IMR-90 (cell line): ENCODE measurements at regions not wholly inside any gene's neighbourhood (a gene's known extent, or its start where the extent isn't known, plus 50 kb on each side); places are given as distances from the start of the nearest gene placed in this dataset.

Experiments used
- ATAC-seq: fragments of 200-7000 bp; cut with Tn5 transposase; 2 replicates; pipeline ENCODE4 v1.9.1; 2020; ENCODE audit warnings: low read depth, mild to moderate bottlenecking, moderate library complexity
- BruUV-seq: library from RNA; stranded (reverse); fragments of 400-500 nt; replicated peaks from 2 replicates; lab custom pipeline; 2021; lab: Mats Ljungman, UMichigan
- CTCF ChIA-PET: fragments of 300-600 bp; formaldehyde crosslinking; extraction: SDS; loops from one replicate; lab custom pipeline; 2021; ENCODE audit warnings: antibody characterized with exemption; lab: Yijun Ruan, JAX
- POLR2A ChIA-PET: fragments of 300-600 bp; sonication (Branson Sonifier 250); formaldehyde crosslinking; loops from one replicate; lab custom pipeline; 2022; ENCODE audit warnings: antibody characterized with exemption; ENCODE audit not compliant: unreplicated experiment; lab: Charles Lee
- DNase-seq: peaks from one replicate; pipeline ENCODE4 v3.0.0; 2013
- H2AFZ ChIP-seq: replicated peaks from 2 replicates; pipeline ENCODE3; 2013; ENCODE audit warnings: low read length, mild to moderate bottlenecking; ENCODE audit not compliant: poor library complexity
- H2AK5ac ChIP-seq: 2 replicates; pipeline ENCODE4 v1.6.1; 2013; ENCODE audit warnings: low read depth, low read length, inconsistent platforms
- H2AK9ac ChIP-seq: replicated peaks from 2 replicates; pipeline ENCODE3; 2013; ENCODE audit warnings: mild to moderate bottlenecking, low read depth, low read length, moderate library complexity; ENCODE audit not compliant: poor library complexity
- H2BK120ac ChIP-seq: 2 replicates; pipeline ENCODE4 v1.6.1; 2013; ENCODE audit warnings: low read depth, low read length, inconsistent platforms
- H2BK15ac ChIP-seq: 3 replicates; pipeline ENCODE4 v1.6.1; 2013; ENCODE audit warnings: low read depth, low read length, inconsistent platforms
- H2BK20ac ChIP-seq: 2 replicates; pipeline ENCODE4 v1.6.1; 2013; ENCODE audit warnings: low read depth, mild to moderate bottlenecking, inconsistent platforms, low read length, moderate library complexity
- H2BK5ac ChIP-seq: 2 replicates; pipeline ENCODE4 v1.6.1; 2013; ENCODE audit warnings: mild to moderate bottlenecking, low read depth, low read length, inconsistent platforms; ENCODE audit not compliant: poor library complexity, severe bottlenecking
- H3K14ac ChIP-seq: replicated peaks from 2 replicates; pipeline ENCODE4 v1.6.1; 2013; ENCODE audit warnings: low read depth, low read length, inconsistent platforms
- H3K18ac ChIP-seq: 2 replicates; pipeline ENCODE4 v1.6.1; 2013; ENCODE audit warnings: low read depth, low read length, control low read depth
- H3K23ac ChIP-seq: 2 replicates; pipeline ENCODE4 v1.6.1; 2013; ENCODE audit warnings: low read depth, low read length, inconsistent platforms
- H3K27ac ChIP-seq: 2 replicates; pipeline ENCODE4 v1.5.1; 2013; ENCODE audit warnings: mild to moderate bottlenecking, control low read depth, low read length; ENCODE audit not compliant: insufficient read depth
- H3K27me3 ChIP-seq: 2 replicates; pipeline ENCODE4 v1.6.1; 2013; ENCODE audit warnings: low read length; ENCODE audit not compliant: control insufficient read depth, insufficient read depth
- H3K36me3 ChIP-seq: 2 replicates; pipeline ENCODE4 v1.6.1; 2013; ENCODE audit warnings: low read length, mixed read lengths; ENCODE audit not compliant: control insufficient read depth, insufficient read depth
- H3K4ac ChIP-seq: 2 replicates; pipeline ENCODE4 v1.6.1; 2013; ENCODE audit warnings: low read depth, low read length, inconsistent platforms
- H3K4me1 ChIP-seq: 2 replicates; pipeline ENCODE4 v1.6.1; 2013; ENCODE audit warnings: low read length, mixed read lengths; ENCODE audit not compliant: control insufficient read depth, insufficient read depth
- H3K4me2 ChIP-seq: 2 replicates; pipeline ENCODE4 v1.6.1; 2013; ENCODE audit warnings: low read depth, mild to moderate bottlenecking, control low read depth, low read length, moderate library complexity
- H3K4me3 ChIP-seq: 2 replicates; pipeline ENCODE4 v1.5.1; 2013; ENCODE audit warnings: low read depth, mild to moderate bottlenecking, control low read depth, low read length, moderate library complexity; ENCODE audit not compliant: insufficient read depth
- H3K56ac ChIP-seq: 2 replicates; pipeline ENCODE4 v1.6.1; 2013; ENCODE audit warnings: low read length, inconsistent platforms; ENCODE audit not compliant: insufficient read depth; ENCODE audit errors: extremely low read depth
- H3K79me1 ChIP-seq, 2 experiments: 2 replicates each; pipeline ENCODE4 v1.6.1; 2013; ENCODE audit warnings: low read length in 2 of 2, inconsistent platforms in 1 of 2, low read depth in 1 of 2
- H3K9ac ChIP-seq: 2 replicates; pipeline ENCODE4 v1.6.1; 2013; ENCODE audit warnings: low read depth, low read length, control low read depth
- H3K9me1 ChIP-seq: 2 replicates; pipeline ENCODE4 v1.6.1; 2013; ENCODE audit warnings: low read length, inconsistent platforms; ENCODE audit not compliant: insufficient read depth
- H3K9me3 ChIP-seq: 2 replicates; pipeline ENCODE4 v1.6.1; 2013; ENCODE audit warnings: low read length; ENCODE audit not compliant: control insufficient read depth, insufficient read depth
- H4K20me1 ChIP-seq: 2 replicates; pipeline ENCODE4 v1.6.1; 2013; ENCODE audit warnings: low read length, inconsistent platforms; ENCODE audit not compliant: insufficient read depth
- H4K5ac ChIP-seq: 2 replicates; pipeline ENCODE4 v1.6.1; 2013; ENCODE audit warnings: mild to moderate bottlenecking, low read depth, low read length, control low read depth
- H4K8ac ChIP-seq, 2 experiments: 2 replicates each; pipeline ENCODE4 v1.6.1; 2013; ENCODE audit warnings: low read depth in 2 of 2, low read length in 2 of 2, control low read depth in 1 of 2, inconsistent platforms in 1 of 2
- H4K91ac ChIP-seq: 2 replicates; pipeline ENCODE4 v1.6.1; 2013; ENCODE audit warnings: low read depth, low read length, inconsistent platforms; ENCODE audit not compliant: insufficient read depth
- BHLHE40 ChIP-seq: fragments of 150-350 bp; IDR thresholded peaks from 2 replicates; pipeline ENCODE4 v1.6.1; 2016; ENCODE audit warnings: mild to moderate bottlenecking, low read depth, low read length
- CEBPB ChIP-seq: IDR thresholded peaks from 2 replicates; pipeline ENCODE4 v1.6.1; 2012; ENCODE audit warnings: low read depth, low read length, improper control_type of control experiment
- CHD1 ChIP-seq: IDR thresholded peaks from 2 replicates; pipeline ENCODE4 v1.6.1; 2012; ENCODE audit warnings: low read depth, low read length, improper control_type of control experiment
- ELK1 ChIP-seq: fragments of 150-350 bp; IDR thresholded peaks from 2 replicates; pipeline ENCODE4 v1.6.1; 2016; ENCODE audit warnings: low read depth, mild to moderate bottlenecking, low read length, moderate library complexity, borderline replicate concordance
- FOS ChIP-seq: fragments of 150-350 bp; IDR thresholded peaks from 2 replicates; pipeline ENCODE4 v1.6.1; 2016; ENCODE audit warnings: low read depth, low read length
- MAFK ChIP-seq: IDR thresholded peaks from 2 replicates; pipeline ENCODE4 v1.6.1; 2012; ENCODE audit warnings: low read depth, low read length, improper control_type of control experiment
- MAZ ChIP-seq: IDR thresholded peaks from 2 replicates; pipeline ENCODE4 v1.6.1; 2012; ENCODE audit warnings: low read depth, mild to moderate bottlenecking, low read length, improper control_type of control experiment, moderate library complexity, borderline replicate concordance
- MXI1 ChIP-seq: IDR thresholded peaks from 2 replicates; pipeline ENCODE4 v1.6.1; 2012; ENCODE audit warnings: low read depth, mild to moderate bottlenecking, low read length, moderate library complexity, borderline replicate concordance
- NFE2L2 ChIP-seq: fragments of 150-350 bp; IDR thresholded peaks from 2 replicates; pipeline ENCODE4 v1.6.1; 2016; ENCODE audit warnings: low read depth, mild to moderate bottlenecking, low read length
- POLR2A ChIP-seq: IDR thresholded peaks from 2 replicates; pipeline ENCODE4 v1.6.1; 2012; ENCODE audit warnings: mild to moderate bottlenecking, low read depth, low read length
- RAD21 ChIP-seq: IDR thresholded peaks from 2 replicates; pipeline ENCODE4 v1.6.1; 2012; ENCODE audit warnings: low read length, improper control_type of control experiment
- RCOR1 ChIP-seq: IDR thresholded peaks from 2 replicates; pipeline ENCODE4 v1.6.1; 2012; ENCODE audit warnings: mild to moderate bottlenecking, low read length, improper control_type of control experiment; ENCODE audit not compliant: insufficient replicate concordance
- RFX5 ChIP-seq: IDR thresholded peaks from 2 replicates; pipeline ENCODE4 v1.8.0; 2012; ENCODE audit warnings: low read depth, mild to moderate bottlenecking, low read length, moderate library complexity
- SMC3 ChIP-seq: fragments of 150-350 bp; IDR thresholded peaks from 2 replicates; pipeline ENCODE4 v1.6.1; 2016; ENCODE audit warnings: low read depth, mild to moderate bottlenecking, antibody characterized with exemption, low read length, moderate library complexity
- WGBS, 2 experiments: methylation state at CpG; one replicate each; pipeline versions ENCODE4 v1.1.5 to v1.1.7; 2013; ENCODE audit warnings: missing lambda C conversion rate in 2 of 2; ENCODE audit not compliant: insufficient read length in 1 of 2; ENCODE audit errors: extremely low coverage in 2 of 2; 5-methylcytosine and 5-hydroxymethylcytosine counted together
- dilution Hi-C: fragments of 300-500 bp; cut with HindIII; formaldehyde crosslinking; loops from one replicate; pipeline ENCODE4 v1.14.3; 2018; ENCODE audit warnings: low sequenced_read_pairs; ENCODE audit not compliant: unreplicated experiment
- in situ Hi-C: fragments of 300-500 bp; cut with MboI; formaldehyde crosslinking; loops from 3 replicates; pipeline ENCODE4 v1.14.3; 2019; ENCODE audit warnings: low sequenced_read_pairs, inconsistent platforms, mixed read lengths
- intact Hi-C: fragments of 100-400 bp; cut with micrococcal nuclease; formaldehyde crosslinking; loops from 2 replicates; pipeline ENCODE4 v1.10.0; 2022
- TF ChIP-seq, protein P1 (sequence below): fragments of 150-350 bp; IDR thresholded peaks from 2 replicates; pipeline ENCODE4 v1.6.1; 2017; ENCODE audit warnings: mild to moderate bottlenecking, antibody characterized with exemption, low read length, low read depth
- TF ChIP-seq, protein P2 (sequence below): conservative IDR thresholded peaks from 2 replicates; pipeline ENCODE4 v1.5.1; 2012; ENCODE audit warnings: mild to moderate bottlenecking, low read depth, low read length, improper control_type of control experiment

- no peak overlapping the region for H4K91ac ChIP-seq
- H2AK9ac ChIP-seq = no peak overlapping the region
- ChIA-PET POLR2A (no interaction called here), CTCF (no interaction called here)
- H2BK5ac ChIP-seq = no peak overlapping the region
- no CpG with 5 or more reads among the region's 8 CpGs for WGBS, 2 experiments
- no TSS peak for BruUV-seq
- no peaks in the 10 kb centered on the region for H3K27me3 ChIP-seq
- H3K18ac ChIP-seq = no peak overlapping the region
- no peak overlapping the region for H2AK5ac ChIP-seq
- no peaks in the 10 kb centered on the region for H3K4me1 ChIP-seq
- no peak overlapping the region for H2BK15ac ChIP-seq
- no peak overlapping the region for H2AFZ ChIP-seq
- no peak overlapping the region for H2BK120ac ChIP-seq
- dilution Hi-C loops = no loop called here
- ATAC-seq (no peak), DNase-seq (no peak)
- TF ChIP-seq RFX5 (no peak), RCOR1 (no peak), MAZ (no peak), CEBPB (no peak), FOS (no peak), ELK1 (no peak), BHLHE40 (no peak), CHD1 (no peak), NFE2L2 (no peak), RAD21 (no peak), MXI1 (no peak), MAFK (no peak), POLR2A (no peak), SMC3 (no peak)
- TF ChIP-seq, protein P1, sequence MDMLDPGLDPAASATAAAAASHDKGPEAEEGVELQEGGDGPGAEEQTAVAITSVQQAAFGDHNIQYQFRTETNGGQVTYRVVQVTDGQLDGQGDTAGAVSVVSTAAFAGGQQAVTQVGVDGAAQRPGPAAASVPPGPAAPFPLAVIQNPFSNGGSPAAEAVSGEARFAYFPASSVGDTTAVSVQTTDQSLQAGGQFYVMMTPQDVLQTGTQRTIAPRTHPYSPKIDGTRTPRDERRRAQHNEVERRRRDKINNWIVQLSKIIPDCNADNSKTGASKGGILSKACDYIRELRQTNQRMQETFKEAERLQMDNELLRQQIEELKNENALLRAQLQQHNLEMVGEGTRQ = no peak
- TF ChIP-seq, protein P2, sequence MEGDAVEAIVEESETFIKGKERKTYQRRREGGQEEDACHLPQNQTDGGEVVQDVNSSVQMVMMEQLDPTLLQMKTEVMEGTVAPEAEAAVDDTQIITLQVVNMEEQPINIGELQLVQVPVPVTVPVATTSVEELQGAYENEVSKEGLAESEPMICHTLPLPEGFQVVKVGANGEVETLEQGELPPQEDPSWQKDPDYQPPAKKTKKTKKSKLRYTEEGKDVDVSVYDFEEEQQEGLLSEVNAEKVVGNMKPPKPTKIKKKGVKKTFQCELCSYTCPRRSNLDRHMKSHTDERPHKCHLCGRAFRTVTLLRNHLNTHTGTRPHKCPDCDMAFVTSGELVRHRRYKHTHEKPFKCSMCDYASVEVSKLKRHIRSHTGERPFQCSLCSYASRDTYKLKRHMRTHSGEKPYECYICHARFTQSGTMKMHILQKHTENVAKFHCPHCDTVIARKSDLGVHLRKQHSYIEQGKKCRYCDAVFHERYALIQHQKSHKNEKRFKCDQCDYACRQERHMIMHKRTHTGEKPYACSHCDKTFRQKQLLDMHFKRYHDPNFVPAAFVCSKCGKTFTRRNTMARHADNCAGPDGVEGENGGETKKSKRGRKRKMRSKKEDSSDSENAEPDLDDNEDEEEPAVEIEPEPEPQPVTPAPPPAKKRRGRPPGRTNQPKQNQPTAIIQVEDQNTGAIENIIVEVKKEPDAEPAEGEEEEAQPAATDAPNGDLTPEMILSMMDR = no peak
- no peak overlapping the region for H3K27ac ChIP-seq
- no peak overlapping the region for H4K8ac ChIP-seq
- H3K36me3 ChIP-seq = no peaks in the 10 kb centered on the region
- no peak overlapping the region for H3K56ac ChIP-seq
- no peak overlapping the region for H3K23ac ChIP-seq
- peaks cover 7% of the 10 kb centered on the region for H3K9me3 ChIP-seq
- no peak overlapping the region for H3K14ac ChIP-seq
- H3K9me1 ChIP-seq = no peaks in the 10 kb centered on the region
- H3K4ac ChIP-seq = no peak overlapping the region
- no peak overlapping the region for H3K4me3 ChIP-seq
- no peak overlapping the region for H2BK20ac ChIP-seq
- no peak overlapping the region for H3K4me2 ChIP-seq
- intact Hi-C loops = no loop called here
- no peak overlapping the region for H4K5ac ChIP-seq
- in situ Hi-C loops = no loop called here
- H3K9ac ChIP-seq = no peak overlapping the region
- no peaks in the 10 kb centered on the region for H3K79me1 ChIP-seq
- H4K20me1 ChIP-seq = no peaks in the 10 kb centered on the region
Observed at GRCh38 chr6:103522045-103522444, 1337.7 kb downstream of the HACE1 start.
